ENCODE measurements at regions not wholly inside any gene's neighbourhood (a gene's known extent, or its start where the extent isn't known, plus 50 kb on each side); places are given as distances from the start of the nearest gene placed in this dataset.

DNA sequence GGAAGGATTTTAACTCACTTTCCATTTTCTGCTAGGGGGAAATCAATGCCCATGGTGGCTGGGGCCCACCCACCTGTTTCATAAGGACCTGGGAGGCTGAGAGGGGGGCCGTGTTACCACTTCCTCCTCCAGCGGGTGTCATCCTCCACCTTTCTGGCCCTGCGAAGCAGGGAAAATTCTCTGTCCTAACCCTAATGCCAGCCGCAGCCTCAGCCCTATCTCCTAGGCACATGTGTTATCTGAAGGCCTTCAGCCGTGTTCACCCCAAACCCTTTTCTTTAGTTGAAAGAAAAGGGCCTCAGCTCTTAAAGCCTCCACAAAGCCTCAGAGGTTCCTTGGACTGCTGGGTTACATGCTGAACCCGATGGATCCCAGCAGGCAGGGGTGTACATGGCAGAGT lies 55.4 kb upstream of the NECTIN1 start:
- TF ChIP-seq EP300 (conservative IDR thresholded peaks at IDR 0.05; ENCODE audit: poor library complexity, severe bottlenecking): no peak
- TF ChIP-seq, protein P1, sequence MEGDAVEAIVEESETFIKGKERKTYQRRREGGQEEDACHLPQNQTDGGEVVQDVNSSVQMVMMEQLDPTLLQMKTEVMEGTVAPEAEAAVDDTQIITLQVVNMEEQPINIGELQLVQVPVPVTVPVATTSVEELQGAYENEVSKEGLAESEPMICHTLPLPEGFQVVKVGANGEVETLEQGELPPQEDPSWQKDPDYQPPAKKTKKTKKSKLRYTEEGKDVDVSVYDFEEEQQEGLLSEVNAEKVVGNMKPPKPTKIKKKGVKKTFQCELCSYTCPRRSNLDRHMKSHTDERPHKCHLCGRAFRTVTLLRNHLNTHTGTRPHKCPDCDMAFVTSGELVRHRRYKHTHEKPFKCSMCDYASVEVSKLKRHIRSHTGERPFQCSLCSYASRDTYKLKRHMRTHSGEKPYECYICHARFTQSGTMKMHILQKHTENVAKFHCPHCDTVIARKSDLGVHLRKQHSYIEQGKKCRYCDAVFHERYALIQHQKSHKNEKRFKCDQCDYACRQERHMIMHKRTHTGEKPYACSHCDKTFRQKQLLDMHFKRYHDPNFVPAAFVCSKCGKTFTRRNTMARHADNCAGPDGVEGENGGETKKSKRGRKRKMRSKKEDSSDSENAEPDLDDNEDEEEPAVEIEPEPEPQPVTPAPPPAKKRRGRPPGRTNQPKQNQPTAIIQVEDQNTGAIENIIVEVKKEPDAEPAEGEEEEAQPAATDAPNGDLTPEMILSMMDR (IDR thresholded peaks at IDR 0.05; ENCODE audit: poor library complexity, severe bottlenecking): no peak
- TF ChIP-seq EZH2 (IDR thresholded peaks at IDR 0.05; ENCODE audit: borderline replicate concordance, insufficient read depth, low read length, poor library complexity, severe bottlenecking): no peak
- TF ChIP-seq POLR2AphosphoS5 (IDR thresholded peaks at IDR 0.05): no peak
- TF ChIP-seq SMC3 (conservative IDR thresholded peaks at IDR 0.05; ENCODE audit: poor library complexity): no peak
- TF ChIP-seq MXI1 (conservative IDR thresholded peaks at IDR 0.05; ENCODE audit: poor library complexity, severe bottlenecking): no peak
- no peak for TF ChIP-seq REST (IDR thresholded peaks at IDR 0.05; ENCODE audit: borderline replicate concordance)
- no peak for TF ChIP-seq TAF1 (IDR thresholded peaks at IDR 0.05; ENCODE audit: low read depth)
- TF ChIP-seq RAD21 (conservative IDR thresholded peaks at IDR 0.05): no peak
- Histone ChIP-seq H2AFZ (ENCODE audit: low read depth, low read length) (no peak overlapping the region), H4K20me1 (ENCODE audit: insufficient read depth) (no peaks in the 10 kb centered on the region), H3K36me3 (ENCODE audit: insufficient read depth, low read length) (no peaks in the 10 kb centered on the region), H3K4me3 (ENCODE audit: low read length) (no peak overlapping the region), H3K27me3 (ENCODE audit: insufficient read depth, low read depth, low read length) (no peaks in the 10 kb centered on the region), H3F3A (ENCODE audit: insufficient read depth, low read length, poor library complexity, severe bottlenecking) (no peaks in the 10 kb centered on the region), H3K9ac (ENCODE audit: low read length) (no peak overlapping the region), H3K27ac (ENCODE audit: low read length) (no peak overlapping the region), H3K9me3 (ENCODE audit: low read length) (no peaks in the 10 kb centered on the region), H3K79me2 (replicated peaks; ENCODE audit: insufficient read depth, low read length) (no peaks in the 10 kb centered on the region), H3K9me2 (ENCODE audit: insufficient read depth, low read length) (no peaks in the 10 kb centered on the region), H3K4me2 (ENCODE audit: low read length) (no peak overlapping the region)

DNA sequence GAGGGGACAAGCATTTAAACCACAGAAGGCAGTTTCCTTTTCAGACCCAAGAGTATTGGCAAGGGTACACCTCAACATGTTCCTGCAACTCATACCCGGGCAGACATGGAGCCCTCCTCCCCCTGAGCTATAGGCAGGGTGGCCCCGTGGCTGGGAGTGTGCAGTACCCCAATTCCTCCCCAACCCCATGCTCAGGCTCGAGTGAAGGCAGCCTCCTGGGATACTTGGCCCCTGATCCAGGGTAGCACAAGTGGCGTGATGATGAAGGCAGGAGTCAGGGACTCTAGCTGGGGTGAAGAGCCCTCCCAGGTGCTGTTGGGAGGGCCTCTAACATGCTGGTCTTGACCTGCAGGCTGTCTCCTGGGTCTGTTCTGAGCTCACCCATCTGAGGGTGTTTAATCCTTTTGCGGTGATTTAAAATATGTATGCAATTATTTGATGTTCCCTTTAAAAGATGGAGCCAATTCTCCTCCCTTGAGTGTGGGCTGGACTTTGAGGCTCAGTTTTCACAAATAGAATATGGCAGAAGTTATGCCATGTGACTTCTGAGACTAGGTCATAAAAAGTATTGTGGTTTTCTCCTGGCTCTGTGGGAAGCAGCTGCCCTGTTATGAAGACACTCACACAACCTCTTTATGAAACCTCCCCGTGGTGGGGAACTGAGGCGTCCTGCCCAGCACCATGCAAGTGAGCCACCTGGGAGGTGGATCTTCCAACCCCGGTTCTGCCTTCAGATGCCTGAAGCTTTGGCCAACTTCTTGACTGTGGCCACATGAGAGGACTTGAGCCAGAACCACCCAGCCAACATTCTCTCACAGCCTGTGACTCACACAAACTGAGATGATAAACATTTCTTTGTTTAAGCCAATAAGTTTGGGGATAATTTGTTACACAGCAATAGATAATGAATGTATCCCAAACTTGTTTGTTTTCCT lies 54.7 kb upstream of the NECTIN1 start:
- no peaks in the 10 kb centered on the region for H3K79me2 ChIP-seq (replicated peaks; ENCODE audit: insufficient read depth, low read length)
- TF ChIP-seq POLR2AphosphoS5 (IDR thresholded peaks at IDR 0.05): no peak
- no peak for TF ChIP-seq SMC3 (conservative IDR thresholded peaks at IDR 0.05; ENCODE audit: poor library complexity)
- TF ChIP-seq EZH2 (IDR thresholded peaks at IDR 0.05; ENCODE audit: borderline replicate concordance, insufficient read depth, low read length, poor library complexity, severe bottlenecking): no peak
- TF ChIP-seq RAD21 (conservative IDR thresholded peaks at IDR 0.05): no peak
- no peak for TF ChIP-seq TAF1 (IDR thresholded peaks at IDR 0.05; ENCODE audit: low read depth)
- TF ChIP-seq, protein P1 (IDR thresholded peaks at IDR 0.05; ENCODE audit: poor library complexity, severe bottlenecking): no peak
- no peak for TF ChIP-seq REST (IDR thresholded peaks at IDR 0.05; ENCODE audit: borderline replicate concordance)
- TF ChIP-seq MXI1 (conservative IDR thresholded peaks at IDR 0.05; ENCODE audit: poor library complexity, severe bottlenecking): no peak
- TF ChIP-seq EP300 (conservative IDR thresholded peaks at IDR 0.05; ENCODE audit: poor library complexity, severe bottlenecking): no peak
- no peaks in the 10 kb centered on the region for H3K9me3 ChIP-seq (ENCODE audit: low read length)
- no peak overlapping the region for H3K27ac ChIP-seq (ENCODE audit: low read length)
- H3K36me3 ChIP-seq (ENCODE audit: insufficient read depth, low read length): no peaks in the 10 kb centered on the region
- H4K20me1 ChIP-seq (ENCODE audit: insufficient read depth): no peaks in the 10 kb centered on the region
- no peaks in the 10 kb centered on the region for H3K9me2 ChIP-seq (ENCODE audit: insufficient read depth, low read length)
- H2AFZ ChIP-seq (ENCODE audit: low read depth, low read length): no peak overlapping the region
- no peak overlapping the region for H3K4me3 ChIP-seq (ENCODE audit: low read length)
- H3F3A ChIP-seq (ENCODE audit: insufficient read depth, low read length, poor library complexity, severe bottlenecking): no peaks in the 10 kb centered on the region
- no peak overlapping the region for H3K4me2 ChIP-seq (ENCODE audit: low read length)
- H3K9ac ChIP-seq (ENCODE audit: low read length): no peak overlapping the region
- H3K27me3 ChIP-seq (ENCODE audit: insufficient read depth, low read depth, low read length): no peaks in the 10 kb centered on the region
